ENCODE measurements at regions not wholly inside any gene's neighbourhood (a gene's known extent, or its start where the extent isn't known, plus 50 kb on each side); places are given as distances from the start of the nearest gene placed in this dataset.

DNA sequence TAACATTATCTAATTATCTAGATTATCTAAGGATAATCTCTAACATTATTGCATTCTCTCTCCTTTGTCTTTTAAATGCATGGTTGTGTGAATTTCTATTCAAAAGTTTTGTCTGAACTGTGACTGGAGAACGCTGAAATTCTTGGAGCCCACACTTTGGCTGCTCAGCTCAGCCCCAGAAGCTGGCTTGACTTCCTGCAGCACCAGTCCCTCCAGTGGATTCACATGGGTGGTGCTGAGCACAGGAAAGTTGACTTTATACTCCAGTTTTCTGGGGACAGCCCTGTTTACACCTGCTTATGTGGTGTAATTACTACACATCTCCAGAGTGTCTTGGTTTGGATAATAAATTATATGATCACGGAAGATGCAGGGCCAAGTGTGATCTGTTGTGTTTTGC lies 255.1 kb upstream of the NOX3 start:
- H3K4me1 ChIP-seq = no peaks in the 10 kb centered on the region
- no peak for DNase-seq (ENCODE audit: low spot score in 2 of 2)
- no peaks in the 10 kb centered on the region for H3K9me3 ChIP-seq
- H3K4me3 ChIP-seq = no peak overlapping the region
- 41% methylated on average over 2 of the region's 2 CpGs for WGBS
- TF ChIP-seq POLR2A (IDR thresholded peaks at IDR 0.05) (no peak), POLR2AphosphoS5 (IDR thresholded peaks at IDR 0.05) (no peak), EP300 (IDR thresholded peaks at IDR 0.05) (no peak), CTCF (IDR thresholded peaks at IDR 0.05) (no peak)
- no peaks in the 10 kb centered on the region for H3K27me3 ChIP-seq
- H3K27ac ChIP-seq = no peak overlapping the region
- H3K36me3 ChIP-seq = no peaks in the 10 kb centered on the region

- no peak for TF ChIP-seq CTCF (IDR thresholded peaks at IDR 0.05)
- no peak for TF ChIP-seq POLR2A (IDR thresholded peaks at IDR 0.05)
Measured at GRCh38 chr6:155709262-155709661, 253.6 kb upstream of the NOX3 start.

GRCh38 chr6:155708100-155708499 lies 252.5 kb upstream of the NOX3 start:
- no peak overlapping the region for H3K4me3 ChIP-seq
- TF ChIP-seq CTCF (IDR thresholded peaks at IDR 0.05) = no peak
- TF ChIP-seq EP300 (IDR thresholded peaks at IDR 0.05) = no peak
- no peak for TF ChIP-seq POLR2AphosphoS5 (IDR thresholded peaks at IDR 0.05)
- no peak for TF ChIP-seq POLR2A (IDR thresholded peaks at IDR 0.05)
- no peaks in the 10 kb centered on the region for H3K36me3 ChIP-seq
- no peaks in the 10 kb centered on the region for H3K27me3 ChIP-seq
- H3K4me1 ChIP-seq = no peaks in the 10 kb centered on the region
- H3K9me3 ChIP-seq = peaks cover 2% of the 10 kb centered on the region
- WGBS = 100% methylated on average over 4 of the region's 5 CpGs
- no peak for DNase-seq (ENCODE audit: low spot score in 2 of 2)
- H3K27ac ChIP-seq = no peak overlapping the region

More at GRCh38 chr6:155709262-155709661, 253.6 kb upstream of the NOX3 start:
- H3K27me3 ChIP-seq = no peaks in the 10 kb centered on the region
- no peaks in the 10 kb centered on the region for H3K9me3 ChIP-seq
- 97% methylated on average over 10 of the region's 10 CpGs for WGBS
- H3K4me3 ChIP-seq = no peak overlapping the region
- H3K36me3 ChIP-seq = no peaks in the 10 kb centered on the region
- DNase-seq (ENCODE audit: low spot score in 2 of 2) = no peak
- H3K27ac ChIP-seq = no peak overlapping the region
- no peaks in the 10 kb centered on the region for H3K4me1 ChIP-seq

DNA sequence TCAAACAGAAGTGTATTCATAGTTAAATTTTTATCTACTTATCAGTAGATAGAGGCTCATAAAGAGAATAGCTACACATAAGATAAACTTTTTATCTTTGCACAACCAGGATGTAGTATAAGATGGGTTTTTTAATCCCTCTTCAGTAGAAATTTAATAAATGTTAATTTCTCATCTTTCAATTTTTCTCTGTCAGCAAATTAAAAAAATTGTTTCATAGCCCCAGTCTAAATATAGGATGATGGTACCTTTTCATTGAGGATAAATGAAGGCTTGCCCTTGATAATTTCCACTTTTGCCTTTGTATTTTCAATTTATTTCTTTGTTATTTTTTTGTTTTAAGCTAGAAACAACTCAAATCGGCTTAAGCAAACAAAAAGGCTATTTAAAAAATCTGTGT lies 251.2 kb upstream of the NOX3 start:
- H3K9me3 ChIP-seq = peaks cover 2% of the 10 kb centered on the region
- no peak overlapping the region for H3K4me3 ChIP-seq
- no peaks in the 10 kb centered on the region for H3K27me3 ChIP-seq
- no peaks in the 10 kb centered on the region for H3K4me1 ChIP-seq
- TF ChIP-seq CTCF (IDR thresholded peaks at IDR 0.05) (no peak), POLR2AphosphoS5 (IDR thresholded peaks at IDR 0.05) (no peak), EP300 (IDR thresholded peaks at IDR 0.05) (no peak), POLR2A (IDR thresholded peaks at IDR 0.05) (no peak)
- H3K36me3 ChIP-seq = no peaks in the 10 kb centered on the region
- H3K27ac ChIP-seq = no peak overlapping the region
- DNase-seq (ENCODE audit: low spot score in 2 of 2) = no peak
- WGBS = 95% methylated on average over 1 of the region's 1 CpG

DNA sequence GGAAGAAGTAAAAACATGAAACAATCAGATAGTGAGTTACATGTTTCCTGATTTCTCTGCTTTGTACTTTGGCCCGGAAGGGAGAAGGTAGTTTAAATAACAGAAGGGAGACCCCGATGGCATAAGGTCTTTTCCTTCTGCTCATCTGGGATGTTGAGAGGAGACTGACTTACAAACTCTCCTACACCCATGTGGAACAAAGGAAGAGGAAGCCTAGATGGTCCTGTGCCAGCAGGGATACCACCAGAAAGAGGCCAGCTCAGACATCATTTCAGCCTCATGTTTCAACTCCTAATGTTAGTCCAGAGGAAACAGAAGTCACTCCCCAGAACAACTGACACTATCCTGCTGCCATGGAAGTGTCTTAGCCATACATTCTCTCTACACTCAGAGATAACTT lies 250.7 kb upstream of the NOX3 start:
- Histone ChIP-seq H3K4me3 (no peak overlapping the region), H3K27me3 (no peaks in the 10 kb centered on the region), H3K27ac (no peak overlapping the region), H3K36me3 (no peaks in the 10 kb centered on the region), H3K9me3 (peaks cover 2% of the 10 kb centered on the region), H3K4me1 (no peaks in the 10 kb centered on the region)
- TF ChIP-seq POLR2A (IDR thresholded peaks at IDR 0.05) = no peak
- no peak for TF ChIP-seq EP300 (IDR thresholded peaks at IDR 0.05)
- no peak for TF ChIP-seq POLR2AphosphoS5 (IDR thresholded peaks at IDR 0.05)
- no peak for TF ChIP-seq CTCF (IDR thresholded peaks at IDR 0.05)
- no peak for DNase-seq (ENCODE audit: low spot score in 2 of 2)
- 65% methylated on average over 2 of the region's 2 CpGs for WGBS

All from suprapubic skin (tissue), 4 donors.